ENCODE measurements at regions not wholly inside any gene's neighbourhood (a gene's known extent, or its start where the extent isn't known, plus 50 kb on each side); places are given as distances from the start of the nearest gene placed in this dataset.

DNA sequence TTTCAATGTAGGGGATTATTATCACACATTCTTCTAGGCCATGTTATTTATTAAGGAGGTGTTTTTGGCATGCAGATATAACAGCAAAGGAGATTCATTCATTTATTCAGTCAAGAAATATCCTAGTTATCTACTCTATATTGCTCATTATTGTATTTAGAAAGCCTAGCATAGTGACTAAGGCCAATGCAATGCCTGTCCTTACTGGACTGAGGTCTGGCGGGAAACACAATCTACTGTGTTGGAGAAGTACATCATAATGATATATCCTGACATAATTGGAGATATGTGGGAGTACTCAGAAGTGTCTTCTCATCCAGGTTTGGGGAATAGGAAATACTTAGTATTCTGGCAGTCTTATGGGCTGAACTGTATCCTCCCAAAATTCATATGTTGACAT, 421.5 kb upstream of the USP24 start:
- no peak for DNase-seq

DNA sequence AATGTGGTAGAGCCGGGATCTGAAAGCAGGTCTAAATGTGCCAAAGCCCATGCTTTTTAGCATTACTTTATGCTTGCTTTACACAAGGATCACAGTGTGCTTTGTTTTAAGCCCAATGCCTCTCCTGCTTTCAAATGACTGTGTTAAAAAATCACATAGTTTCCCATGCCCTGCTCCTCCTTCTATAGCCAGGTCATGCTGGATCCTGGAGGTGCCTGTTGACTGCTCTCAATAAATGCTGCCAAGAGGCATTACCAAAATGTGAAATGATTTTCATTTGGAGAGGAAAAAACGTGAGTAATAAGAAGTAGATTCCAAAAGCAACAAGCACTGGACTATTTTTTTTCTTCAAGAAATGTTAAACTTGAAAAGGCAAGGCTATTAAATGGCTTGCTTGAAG, 420.7 kb upstream of the USP24 start:
- DNase-seq = no peak

DNA sequence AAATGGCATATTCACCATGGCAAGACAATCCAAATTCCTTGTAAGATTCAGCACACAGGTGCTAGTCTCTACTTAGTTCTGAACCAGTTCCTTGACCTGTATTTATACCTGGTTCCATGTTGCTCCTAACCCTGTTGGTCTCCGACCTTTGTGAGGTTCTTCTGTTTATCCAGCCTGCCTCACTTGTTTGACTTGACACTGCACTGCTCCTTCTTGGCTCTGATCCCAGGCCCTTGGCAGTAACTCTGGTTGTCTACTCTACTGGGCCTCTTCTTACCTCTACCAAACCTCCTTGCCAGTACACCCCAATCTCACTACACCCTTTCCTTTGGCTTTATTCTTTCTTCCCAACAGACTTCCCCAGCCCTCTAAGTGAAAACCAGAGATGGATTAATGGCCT, 419.4 kb upstream of the USP24 start:
- no peak for DNase-seq

DNA sequence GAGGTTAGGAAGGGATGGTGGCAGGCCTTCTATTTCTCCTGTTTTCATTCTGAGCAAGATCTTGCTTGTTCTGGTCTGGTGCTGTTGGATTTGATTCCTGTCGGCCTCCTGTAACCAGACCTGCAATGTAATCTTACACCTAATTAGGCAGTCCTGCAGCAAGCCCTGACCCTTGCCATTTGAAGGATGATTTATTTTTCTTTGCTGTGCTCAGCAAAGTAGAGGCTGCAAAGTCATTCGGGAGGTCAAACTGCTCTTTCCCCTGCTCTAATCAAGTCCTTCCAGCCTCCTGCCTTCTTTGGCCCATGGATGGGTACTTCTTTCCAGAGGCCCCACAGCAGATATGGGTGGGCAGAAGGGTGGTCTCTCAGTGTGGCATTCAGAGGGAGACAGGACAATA, 417.7 kb upstream of the USP24 start:
- DNase-seq = peak; percentile 50

DNA sequence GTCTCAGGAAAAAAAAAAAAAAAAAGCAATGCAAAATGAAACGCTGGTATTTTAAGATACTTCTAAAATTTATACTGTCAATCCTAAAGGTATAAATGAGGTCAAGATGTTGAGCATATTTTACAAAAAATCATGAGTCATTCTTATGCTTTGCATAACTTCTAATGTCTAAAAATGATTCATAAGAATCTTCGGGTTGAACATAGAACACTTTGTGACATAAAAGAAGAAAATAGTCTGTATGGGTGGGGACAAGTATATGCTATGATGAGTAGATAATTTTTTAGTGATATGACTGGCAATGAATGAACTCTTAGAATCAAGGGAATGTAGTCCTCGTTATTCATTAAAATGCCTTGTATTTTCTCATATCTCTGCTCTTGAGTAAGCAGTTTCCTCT, 416.9 kb upstream of the USP24 start:
- no peak for DNase-seq

DNA sequence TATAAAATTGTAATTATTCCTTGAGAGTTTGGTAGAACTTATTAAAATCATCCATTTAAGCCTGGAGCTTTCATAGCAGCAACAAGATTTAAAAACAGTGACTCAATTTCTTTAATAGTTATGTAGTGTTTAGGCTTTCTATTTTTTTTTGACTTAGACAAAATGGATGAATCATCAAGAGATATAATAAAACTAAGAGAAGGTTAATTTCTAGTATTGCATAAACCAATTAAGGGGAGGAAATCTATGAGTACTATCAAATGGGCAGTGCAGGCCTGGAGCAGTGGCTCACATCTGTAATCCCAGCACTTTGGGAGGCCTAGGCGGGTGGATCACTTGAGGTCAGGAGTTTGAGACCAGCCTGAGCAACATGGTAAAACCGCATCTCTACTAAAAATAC, 416.3 kb upstream of the USP24 start:
- no peak for DNase-seq

DNA sequence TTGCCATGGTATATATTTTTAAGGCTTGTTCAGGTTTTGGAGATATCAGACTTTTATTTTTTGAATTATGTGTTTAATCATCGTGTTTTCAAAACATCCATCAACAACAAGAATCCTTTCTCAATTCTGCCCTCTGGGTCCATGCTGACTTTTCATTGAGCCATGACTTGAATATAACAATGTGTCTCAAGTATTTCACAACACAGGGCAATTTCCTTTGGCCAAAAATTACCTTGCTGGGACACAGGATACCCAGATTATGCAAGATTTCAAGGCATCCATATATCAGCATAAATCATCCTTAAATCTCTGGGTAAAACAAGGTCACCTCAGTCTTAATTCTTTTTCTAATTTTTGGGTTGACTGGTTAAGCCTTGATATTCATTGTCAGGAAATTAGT, 411.2 kb upstream of the USP24 start:
- no peak for DNase-seq

DNA sequence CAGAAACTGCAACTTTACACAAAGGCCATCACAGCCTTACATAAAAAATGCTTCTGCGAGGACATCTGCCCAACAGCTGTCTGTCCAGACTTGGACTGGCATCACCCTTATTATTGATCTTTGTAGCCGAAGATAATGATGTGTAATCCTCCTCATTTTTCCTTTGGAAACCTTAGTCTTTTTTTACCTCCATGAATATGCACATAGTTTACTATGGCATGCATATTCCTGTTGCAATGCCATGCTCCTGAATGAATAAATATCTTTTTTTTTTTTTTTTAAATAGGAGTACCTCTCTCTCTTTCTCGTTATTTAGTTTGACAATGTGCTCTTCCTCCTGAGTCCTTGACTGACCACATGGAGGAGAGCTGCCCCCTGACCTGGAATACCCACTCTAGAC, 409.6 kb upstream of the USP24 start:
- no peak for DNase-seq

DNA sequence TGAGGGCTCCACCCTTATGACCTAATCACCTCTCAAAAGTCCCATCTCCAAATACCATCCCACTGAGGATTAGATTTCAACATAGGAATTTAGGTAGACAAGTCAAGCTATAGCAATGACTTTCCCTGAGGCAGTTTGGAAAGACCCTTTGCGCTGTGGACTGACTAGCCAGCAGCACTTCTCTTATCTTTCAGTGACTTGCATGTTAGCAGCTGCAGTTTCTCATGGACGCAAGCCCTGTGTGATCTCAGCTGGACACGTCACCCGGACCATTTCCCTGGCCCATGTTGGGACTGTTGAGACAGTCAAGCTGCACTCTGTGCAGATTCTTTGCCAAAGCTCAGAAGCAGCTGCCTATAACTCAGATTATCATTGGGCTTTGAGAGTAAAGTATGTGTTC, 408.1 kb upstream of the USP24 start:
- DNase-seq = no peak

DNA sequence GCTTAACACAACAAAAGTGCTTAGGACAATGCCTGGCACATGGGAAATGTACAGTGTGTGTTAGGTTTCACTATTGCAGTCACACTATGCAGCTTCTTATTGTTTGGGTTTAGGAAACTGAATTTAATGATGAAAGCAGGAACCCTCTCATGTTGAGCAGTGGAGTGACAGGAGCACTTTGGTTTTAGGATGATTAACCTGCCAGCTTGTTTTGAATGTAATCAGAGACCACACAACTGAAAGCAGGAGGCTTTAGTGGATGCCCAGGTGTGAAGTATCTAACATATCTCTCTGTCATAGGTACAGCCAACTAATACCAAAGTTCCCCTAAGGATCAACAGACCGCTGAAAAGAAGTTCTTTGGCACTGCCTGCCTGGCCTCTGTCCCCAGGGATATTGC, 406.9 kb upstream of the USP24 start:
- no peak for DNase-seq

DNA sequence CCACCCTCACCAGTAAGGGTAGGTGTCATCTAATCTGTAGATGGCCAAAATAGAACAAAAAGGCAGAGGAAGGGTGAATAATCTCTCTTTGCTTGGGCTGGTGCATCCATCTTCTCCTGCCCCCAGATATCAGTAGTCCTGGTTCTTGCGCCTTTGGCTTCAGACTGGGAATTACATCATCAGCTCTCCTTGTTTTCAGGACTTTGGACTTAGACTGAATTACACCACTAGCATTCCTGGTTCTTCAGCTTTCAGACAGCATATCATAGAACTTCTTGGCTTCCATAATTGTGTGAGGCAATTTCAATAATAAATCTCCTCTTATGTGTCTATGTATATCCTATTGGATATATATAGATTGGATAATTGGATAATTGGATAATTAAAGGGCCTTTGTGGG, 403.0 kb upstream of the USP24 start:
- no peak for DNase-seq

DNA sequence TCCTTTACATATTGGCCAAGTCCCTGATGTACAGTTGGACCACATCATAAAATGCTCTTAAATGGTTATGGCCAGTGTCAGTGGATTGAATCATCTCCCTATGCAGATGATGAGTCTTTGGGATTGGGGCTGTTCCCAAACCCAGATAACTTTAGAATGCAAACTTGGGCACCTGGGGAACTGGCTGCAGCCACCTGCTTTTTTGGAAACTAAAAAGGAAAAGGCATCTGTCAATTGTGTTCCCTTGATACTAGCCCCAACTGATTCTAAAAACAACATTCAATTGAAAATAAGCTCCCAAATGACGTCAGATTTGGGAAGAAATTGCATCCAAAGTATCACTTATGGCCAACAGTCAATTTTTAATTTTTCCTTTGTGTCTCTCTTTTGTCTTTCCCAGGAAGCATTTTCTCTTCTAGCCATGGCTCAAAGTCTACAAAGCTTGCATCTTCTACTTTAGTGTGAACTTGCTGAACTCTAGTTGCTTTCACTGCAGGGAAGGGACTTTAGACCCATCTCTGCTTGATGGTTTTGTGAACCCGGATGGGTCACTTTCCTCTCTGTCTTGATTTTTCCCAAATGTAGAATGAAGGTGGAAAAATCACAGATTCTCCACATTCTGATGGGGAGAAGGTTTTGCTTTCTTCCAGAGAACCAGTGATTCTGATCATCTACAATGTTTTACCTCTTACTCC, 402.3 kb upstream of the USP24 start:
- no peak for DNase-seq

DNA sequence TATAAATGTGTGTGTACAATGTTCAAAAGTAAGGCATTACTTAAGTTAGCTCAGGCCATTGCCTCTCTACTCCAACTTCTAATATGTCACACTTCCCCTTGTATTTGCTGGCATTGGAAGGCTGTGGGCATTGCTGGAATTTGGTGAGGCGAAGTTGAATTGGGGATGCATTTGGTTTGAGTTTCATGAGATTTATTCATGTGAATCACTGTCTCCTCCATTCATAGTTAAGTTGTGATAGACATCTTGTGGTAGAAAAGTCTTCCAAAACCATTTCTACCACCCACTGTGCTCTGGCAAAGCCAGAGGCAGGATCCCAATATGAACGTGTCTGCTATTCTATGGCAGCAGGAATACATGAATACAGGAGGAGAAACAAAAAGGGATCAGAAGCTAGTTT, 397.8 kb upstream of the USP24 start:
- no peak for DNase-seq

DNA sequence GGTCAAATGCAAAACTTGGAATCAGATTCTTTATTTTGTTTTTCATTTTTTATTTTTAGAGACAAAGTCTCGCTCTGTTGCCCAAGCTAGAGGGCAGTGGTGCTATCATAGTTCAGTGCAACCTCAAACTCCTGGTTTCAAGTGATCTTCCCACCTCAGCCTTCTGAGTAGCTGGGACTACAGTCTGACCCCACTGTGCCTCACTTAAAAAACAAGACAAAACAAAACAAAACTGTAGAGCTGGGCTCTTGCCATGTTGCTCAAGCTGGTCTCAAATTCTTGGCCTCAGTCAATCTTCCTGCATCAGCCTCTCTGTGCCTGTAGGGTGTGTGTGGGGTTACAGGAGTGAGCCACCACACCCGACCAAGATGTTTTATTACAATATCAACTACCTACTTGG, 396.0 kb upstream of the USP24 start:
- DNase-seq = no peak

DNA sequence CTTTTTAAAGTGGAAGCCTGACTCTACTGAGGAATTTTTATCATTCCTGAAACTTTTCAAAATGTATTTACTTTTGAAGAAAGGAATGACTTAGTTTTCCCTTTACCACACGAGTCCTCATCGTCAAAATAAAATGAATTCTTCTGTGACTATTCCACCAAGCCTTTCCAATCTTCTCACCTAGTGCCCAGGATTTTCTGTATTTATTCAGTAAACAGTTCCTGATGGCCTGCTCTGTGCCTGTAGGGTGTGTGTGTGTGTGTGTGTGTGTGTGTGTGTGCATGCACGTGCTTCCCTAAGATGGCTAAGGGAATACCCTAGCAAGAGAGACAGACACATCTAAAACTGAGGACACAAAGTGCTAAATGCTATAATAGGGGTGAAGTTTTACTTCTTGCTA, 395.0 kb upstream of the USP24 start:
- no peak for DNase-seq

DNA sequence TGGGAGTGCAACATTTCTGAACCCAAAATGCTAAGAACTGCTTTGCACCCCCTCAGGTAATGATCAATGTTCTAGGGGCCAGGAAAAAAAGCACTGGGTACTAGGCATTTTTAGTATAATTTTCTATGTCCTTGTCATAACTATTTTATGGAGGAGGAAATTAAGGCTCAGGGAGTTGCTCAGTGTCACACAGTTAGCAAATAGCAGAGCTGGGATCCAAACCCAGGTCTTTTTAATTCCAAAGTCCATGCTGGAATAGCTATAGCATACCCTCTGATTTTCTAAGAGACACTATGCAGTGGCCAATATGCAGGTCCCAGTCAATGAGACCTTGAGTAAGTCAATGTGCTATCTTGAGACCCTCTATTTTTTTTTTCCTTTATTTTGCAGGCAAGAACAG, 394.5 kb upstream of the USP24 start:
- DNase-seq = no peak

DNA sequence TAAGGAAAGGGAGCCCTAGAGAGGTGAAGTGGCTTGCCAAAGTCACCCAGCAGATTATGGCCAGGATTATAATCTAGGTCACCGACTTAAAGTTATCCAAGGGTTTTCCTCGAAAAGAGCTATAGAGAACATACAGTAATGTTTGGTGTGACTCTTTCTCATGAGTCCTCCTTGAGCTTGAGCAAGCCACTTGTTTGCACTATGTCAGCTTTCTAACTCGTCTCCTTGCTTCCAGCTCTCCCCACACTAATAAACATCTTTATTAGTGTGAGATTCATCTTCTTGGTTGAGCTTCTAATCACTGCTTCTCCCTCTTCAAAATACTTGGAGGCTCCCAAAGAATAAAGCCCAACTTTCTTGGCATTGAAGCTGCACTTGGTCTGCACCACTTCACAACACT, 390.0 kb upstream of the USP24 start:
- DNase-seq = no peak

DNA sequence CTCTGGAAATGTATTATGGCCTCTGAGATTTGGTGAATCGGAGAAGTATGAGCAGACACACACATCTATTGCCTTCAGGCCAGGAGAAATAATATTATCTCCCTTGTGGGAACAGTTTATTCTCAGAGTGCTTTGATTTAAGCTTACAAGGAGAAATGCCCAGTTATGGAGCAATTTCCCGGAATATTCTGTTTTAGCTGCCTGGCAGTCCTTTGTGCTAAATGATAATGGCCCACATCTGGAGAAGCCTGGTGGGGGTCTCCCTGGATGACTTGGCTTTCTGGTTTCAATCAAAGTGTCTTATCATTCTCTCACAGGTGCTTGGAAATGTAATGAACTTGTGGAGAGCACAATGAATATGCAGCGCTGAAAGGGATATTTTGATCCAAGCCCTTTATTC, 389.6 kb upstream of the USP24 start:
- no peak for DNase-seq

DNA sequence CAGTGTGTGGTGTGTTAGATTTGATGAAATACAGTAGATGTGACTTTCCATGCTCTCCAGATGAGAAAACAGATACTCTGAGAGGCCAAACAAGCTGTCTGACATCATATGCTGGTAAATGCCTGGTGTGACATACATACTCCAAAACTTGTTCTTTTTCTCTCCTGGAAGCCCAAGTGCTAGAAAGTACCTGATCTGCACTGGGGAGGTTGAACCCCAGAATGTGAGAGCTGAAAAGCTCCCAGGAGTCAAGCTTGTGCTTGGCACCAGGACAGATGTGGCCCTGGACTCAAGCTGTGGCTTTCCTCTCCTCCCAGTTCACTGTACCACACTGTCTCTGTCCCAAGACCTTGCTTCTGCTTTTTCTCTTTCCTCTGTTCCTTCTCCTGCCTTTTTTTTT, 389.0 kb upstream of the USP24 start:
- DNase-seq = no peak

DNA sequence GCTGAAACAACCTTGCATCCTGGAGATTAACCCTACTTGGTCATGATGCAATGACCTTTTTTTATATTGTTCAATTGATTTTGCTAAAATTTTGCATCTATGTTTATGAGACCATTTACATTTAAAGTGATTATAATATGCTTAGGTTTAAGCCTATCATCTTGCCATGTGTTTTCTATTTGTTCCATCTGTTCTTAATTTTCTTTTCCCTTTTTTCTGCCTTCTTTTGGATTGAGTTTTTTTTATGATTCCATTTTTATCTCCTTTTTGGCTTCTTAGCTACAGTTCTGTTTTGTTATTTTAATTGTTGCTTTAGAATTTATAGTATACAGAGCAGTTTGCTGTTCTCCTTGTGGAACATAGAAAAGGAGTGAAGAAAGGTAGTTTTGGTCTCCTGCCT, 385.1 kb upstream of the USP24 start:
- no peak for DNase-seq

DNA sequence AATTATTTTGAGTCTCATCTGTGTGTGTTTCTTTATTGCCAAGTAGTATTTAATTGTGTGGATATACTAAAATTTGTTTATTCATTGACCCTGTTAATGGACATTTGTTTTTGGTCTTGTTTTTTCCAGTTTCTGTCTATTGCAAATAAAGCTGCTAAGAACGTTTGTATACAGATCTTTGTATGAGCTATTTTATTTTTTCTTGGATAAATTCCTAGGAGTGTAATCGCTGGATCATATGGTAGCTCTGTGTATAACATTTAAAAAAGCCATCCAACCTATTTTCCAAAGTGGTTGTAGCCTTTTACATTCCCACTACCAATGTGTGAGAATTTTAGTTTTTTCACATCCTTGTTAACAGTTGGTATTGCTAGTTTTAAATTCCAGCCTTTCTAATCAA, 382.7 kb upstream of the USP24 start:
- no peak for DNase-seq

DNA sequence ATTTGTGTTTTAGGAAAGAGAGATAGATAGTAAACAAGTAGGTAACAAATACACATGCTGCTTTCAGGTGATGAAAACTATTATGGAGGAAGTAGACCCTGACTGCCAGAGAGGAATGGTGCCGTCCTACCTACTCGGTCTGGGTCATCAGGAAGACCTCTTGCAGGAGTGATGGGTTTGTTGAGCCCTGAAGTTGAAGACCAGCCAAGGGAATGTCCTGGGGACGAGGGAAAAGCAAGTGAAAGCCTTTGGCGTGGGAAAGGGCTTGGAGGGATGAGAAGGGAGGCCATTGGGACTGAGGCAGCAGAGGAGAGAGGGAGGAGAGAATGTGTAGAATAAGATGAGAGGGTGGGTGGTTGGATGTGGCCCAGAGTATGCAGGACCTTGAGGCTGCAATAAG, 379.5 kb upstream of the USP24 start:
- no peak for DNase-seq

DNA sequence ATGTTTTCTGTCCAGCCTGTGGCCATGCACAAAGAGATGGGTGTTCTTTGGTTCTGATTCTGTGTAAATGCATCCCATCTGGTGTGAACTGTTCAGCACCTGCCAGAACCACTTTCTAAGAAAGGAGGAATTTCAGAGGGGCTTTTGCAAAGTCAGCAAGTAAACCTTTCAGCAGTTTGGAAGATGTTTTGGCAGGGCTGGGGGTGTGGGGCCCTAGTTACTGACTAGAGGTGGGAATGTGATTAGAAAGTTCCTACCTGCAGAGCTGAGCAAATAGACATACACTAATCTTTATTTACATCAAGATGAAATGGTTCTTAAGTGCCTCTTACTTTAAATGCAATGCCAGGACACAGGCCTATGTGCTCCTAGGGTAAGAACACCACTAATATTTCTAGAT, 378.1 kb upstream of the USP24 start:
- DNase-seq = no peak

DNA sequence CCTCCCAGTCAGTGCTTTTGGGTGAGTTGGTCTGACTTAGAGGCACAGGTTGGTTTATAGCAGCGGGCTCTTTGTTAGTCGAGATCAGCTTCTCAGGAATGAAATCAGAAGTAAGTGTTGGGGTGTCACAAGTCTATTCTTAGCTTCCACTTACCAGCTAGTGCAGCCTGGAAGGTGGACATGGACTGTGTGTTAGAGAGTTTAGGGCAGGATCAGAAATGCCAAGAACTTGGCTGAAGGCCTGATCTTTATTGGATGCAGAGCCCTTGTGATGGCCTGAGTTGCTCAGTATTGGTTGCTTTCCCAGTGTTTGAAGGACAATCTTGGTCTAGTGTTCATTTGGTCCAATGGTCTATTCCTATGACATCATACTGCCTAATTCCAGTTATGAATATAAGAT, 377.0 kb upstream of the USP24 start:
- DNase-seq = no peak

DNA sequence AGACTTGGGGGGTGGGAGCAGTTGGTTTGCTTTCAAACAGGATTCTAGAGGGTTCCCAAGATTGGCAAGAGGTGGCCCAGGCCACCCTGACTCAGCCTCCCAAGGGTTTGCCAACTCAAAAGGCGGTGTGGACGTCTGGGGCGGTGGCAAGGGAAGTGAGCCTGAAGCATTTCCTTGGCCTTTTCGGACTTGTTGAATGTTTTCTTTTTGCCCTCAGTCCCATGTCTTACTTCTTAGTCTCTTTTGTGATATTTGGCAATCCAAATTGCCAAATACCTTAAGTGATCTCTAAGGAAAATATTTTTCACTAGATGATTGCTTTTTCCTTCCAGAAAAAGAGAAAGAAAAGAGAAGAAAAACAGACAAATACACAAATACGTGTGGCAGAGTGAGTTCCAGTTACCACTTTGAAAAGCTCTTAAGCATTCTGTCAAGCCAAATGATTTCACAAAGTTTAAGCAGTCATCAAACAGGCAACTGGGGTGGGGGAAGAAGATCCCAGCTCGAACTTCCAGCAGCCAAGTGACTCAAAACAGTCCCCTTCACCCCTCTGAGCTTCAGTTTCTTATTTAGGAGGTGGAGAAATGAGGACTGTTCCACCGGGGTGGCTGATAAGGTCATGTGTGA, 374.6 kb upstream of the USP24 start:
- no peak for DNase-seq

Measured in NCI-H510A (cell line).